DMS53 (cell line): ENCODE measurements at regions not wholly inside any gene's neighbourhood (a gene's known extent, or its start where the extent isn't known, plus 50 kb on each side); places are given as distances from the start of the nearest gene placed in this dataset.
"Not testable (repeated sequence)": the region's sequence is repeated elsewhere in the genome, so short reads cannot be mapped to it uniquely, and the experiment has no call there.

ENCODE experiments used
- DNase-seq: peaks from one replicate; lab custom pipeline; 2025; lab: John Stamatoyannopoulos, UW

DNA sequence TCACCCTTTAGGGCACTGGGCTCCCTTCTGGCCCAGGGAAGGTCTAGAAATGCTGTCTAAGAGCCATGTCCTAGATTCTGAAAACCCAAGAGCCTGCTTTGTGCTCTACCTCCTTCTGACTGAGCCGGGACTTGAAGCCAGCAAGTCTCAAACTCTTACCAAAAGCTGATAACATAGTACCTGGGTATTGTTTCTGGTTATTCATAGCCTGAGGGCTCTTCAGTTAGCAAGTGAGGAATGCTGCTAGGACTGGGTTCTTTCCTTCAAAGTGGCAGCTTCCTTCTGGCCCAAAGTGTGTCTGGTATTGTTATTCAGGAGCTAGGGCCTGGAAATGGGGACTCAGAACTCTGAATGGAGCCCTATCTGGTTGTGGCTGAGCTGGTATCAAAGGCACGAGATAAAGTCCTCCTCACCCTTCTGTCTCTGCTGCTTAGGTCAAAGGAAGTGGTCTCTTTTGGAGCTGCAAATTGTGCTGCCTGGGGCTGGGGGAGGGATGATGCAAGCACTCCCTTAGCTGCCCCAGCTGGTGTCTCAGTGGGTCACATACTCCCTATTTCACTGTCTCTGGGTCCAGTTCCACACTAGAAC, 696.0 kb upstream of the CCDC179 start:
- no peak for DNase-seq

DNA sequence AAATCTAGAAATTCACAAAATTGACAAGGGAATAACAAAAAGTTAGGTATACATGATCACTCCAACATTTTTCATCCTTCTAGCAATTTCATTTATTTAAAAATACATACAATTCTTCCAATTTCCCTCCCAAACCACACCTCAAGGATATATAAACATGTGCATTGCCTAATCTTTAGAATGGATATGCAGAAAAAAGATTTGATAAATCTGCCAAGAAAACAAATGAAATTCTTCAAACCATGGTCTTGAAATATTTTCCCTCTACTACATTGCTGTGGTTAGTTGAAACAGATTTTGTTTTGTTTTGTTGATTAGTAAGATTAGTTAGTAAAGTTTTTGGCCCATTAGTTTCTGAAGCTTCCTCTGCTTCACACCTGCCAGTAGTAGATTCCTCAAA, 703.3 kb upstream of the CCDC179 start:
- DNase-seq = no peak

DNA sequence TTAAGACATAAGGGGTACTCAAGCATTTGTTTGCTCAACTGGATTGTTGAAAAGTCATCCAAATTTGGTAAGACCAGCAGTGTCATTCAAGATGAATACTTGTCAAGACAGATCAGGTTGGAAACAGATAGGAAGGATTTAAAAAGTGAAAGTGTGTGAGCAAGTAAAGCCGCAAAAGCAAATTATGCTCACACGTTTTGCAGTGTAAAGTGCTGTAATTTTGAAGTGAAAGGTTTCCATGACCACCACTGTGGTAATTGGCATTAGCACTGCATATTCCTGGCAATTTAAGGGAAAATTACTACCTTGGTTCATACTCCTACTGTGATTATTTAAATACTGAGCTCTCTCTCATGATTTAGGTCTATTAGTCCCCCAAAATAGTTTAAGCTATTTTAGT, 704.1 kb upstream of the CCDC179 start:
- no peak for DNase-seq

DNA sequence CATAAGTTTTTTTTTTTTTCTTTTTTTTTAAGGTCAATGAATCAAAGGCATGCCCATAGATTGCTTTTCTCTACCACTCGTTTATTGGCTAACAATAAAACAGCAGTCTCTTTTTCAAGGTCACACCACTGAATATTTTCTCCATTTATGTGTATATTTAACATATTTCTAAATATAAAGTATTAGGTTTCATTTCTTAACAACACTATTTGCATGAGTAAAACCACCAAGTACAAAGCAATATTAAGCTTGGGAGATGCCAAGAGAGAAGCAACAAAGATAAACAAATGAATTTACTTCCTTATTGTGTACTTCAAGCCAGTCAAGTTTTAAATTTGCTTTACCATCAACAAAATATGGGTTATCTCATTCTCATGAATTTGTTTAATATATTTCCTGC, 708.9 kb upstream of the CCDC179 start:
- no peak for DNase-seq

DNA sequence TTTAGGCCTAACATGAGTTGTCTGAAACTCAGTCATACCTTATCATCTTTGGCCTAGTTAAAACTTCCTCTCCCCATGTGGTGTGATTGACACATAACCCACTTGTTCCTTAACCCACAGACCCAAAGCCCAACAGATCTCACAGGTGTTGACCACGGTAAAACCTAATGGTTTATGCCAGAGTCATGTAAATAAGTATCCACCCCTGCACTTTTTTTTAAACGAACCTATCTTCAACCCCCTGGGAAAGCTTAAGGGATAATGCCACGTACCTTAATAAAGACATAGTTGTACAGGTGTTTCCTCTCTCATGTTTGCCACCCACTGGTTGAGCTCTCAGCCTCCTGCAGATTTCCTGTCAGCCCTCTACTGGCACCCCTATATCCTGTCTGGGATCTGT, 709.3 kb upstream of the CCDC179 start:
- no peak for DNase-seq

DNA sequence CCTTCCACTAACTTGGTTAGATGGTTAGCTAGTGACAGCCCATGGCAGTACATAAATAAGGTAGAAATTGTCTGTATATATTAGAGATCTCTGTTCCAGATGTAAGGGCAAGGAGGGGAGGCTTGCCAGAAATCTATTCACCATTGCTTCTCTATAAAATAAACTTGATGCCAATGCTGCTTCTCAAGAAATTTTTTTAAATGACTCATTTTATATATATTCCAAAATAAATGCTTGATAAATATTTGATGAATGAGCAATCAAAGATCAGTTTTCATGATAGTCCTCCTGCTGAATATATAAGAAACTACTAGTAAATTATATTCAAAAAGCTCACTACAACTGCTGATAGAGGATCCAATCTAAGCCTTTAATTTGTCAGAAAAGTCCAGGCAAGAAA, 710.6 kb upstream of the CCDC179 start:
- no peak for DNase-seq

DNA sequence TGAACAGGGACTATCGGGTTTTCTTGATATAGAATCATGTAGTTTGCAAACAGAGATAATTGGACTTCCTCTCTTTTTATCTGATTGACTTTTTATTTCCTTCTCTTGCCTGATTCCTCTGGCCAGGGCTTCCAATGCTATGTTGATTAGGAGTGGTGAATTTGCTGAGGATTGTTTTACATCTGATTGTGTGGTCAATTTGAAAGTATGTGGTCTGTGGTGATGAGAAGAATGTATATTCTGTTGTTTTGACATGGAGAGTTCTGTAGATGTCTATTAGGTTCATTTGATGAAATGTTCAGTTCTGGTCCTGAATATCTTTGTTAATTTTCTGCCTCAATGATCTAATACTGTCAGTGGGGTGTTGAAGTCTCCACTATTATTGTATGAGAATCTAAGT, 713.2 kb upstream of the CCDC179 start:
- DNase-seq = no peak

DNA sequence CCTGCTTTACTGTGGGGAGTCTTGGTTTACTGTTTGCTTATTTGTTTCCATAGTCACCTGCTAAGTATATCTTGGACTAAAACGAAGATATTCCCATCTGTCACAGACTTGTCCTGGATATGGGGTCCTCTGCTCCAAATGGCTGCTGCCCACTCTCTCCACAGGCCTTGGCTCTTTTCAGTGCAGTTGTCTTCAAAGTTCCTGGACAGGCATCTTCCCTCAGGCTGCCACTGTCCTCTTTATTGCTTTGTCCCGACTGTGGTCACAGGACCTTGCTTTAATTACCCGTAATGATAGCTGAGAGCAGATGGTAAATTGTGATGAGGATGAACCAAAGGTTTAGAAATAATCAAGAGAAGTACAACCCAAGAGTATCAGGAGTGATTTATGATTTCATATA, 713.9 kb upstream of the CCDC179 start:
- no peak for DNase-seq

DNA sequence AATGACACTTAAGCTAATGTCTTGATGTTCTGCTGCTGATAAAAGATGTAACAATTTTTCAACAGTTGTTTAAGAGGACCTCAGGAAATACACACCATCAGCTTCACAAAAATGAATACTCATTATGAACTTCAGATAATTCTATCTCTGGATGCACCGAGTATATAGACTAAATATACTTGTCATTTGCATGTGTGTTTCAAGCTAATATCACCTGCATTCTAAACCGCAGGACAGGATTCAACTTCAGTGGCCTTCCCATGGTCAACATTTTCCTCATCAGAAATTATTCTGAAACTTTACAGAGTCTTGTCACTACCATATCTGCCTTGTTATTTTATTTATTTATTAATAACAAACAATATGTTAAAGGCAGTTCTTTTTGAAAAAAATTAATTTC, 717.0 kb upstream of the CCDC179 start:
- no peak for DNase-seq

DNA sequence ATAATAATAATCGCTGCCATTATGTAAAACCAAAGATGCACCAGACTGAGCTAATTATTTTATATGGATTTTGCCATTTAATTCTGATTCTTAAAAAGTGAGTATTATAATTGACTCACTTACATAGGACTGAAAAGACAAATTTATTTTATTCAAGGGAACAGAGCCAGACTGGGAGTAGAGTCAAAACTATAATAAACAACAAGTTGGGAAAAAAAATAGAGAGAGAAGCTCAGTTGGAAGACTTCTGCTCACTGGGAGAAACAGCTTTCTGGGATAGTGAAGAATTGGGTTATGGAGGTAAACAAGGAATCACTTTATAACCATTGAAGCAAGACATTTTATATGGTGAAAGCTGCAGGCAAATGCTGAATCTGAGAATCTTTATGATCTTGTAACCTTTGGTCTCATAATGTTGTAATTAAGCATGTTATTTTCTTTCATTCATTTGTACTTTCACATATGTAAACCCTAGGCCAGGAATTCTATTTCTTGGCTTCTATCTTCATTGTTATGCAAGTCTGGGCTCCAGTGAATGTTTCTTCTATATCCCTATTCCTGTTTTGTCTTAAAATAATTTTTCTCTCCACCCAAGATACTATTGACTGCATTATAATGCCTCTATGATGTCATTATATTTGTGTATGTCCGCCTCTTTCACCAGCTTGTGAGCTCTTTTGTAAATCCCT, 725.3 kb upstream of the CCDC179 start:
- DNase-seq = no peak

DNA sequence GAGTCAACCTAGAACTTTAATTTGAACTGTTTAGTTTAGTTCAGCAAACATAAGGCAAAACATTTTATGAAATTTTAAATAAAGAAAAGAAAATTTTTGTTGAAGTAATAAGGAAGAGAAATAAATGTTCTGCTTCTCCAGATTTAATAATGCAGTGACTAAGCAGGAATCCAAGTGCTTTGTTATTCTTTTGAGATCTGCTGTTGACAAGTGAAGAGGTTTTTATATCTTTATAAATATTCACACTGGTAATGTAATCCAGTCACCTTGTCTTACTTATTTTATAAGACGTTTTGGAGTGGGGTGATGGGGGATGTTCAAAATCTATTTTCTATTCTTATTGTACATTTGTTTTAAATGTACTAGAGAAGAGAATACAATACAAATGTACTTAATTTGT, 725.9 kb upstream of the CCDC179 start:
- no peak for DNase-seq

DNA sequence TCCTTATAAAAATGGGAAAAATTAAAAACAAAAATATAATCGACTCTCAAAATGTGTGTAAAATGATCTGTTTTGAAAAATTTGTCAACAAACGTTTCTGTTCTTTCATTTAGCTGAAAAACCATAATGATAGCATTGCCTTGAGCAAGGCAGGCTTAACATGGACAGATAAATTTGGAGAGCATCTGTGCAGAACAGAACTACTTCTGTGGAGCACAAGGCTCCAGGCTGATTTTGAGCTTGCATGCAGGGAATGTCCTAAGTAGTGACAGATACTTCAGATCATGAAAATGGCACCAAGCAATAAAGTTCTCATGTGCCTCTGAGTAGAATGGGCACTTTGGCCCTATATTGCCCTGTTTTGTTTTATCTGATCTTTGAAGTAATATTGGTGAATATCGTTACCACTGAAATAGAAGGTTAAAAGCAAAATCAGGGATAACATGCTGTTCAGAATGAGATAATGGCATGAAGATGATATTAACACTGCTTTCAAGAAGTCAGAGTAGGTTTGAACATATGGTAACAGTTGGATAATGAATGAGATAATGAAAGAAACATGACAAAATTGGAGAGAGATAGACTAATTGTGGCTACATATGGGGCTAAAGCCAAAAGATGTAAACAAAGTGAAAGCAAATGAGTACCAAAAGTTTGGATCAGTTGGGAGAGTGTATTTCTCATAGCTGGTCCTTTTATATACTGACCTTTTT, 730.5 kb upstream of the CCDC179 start:
- no peak for DNase-seq

DNA sequence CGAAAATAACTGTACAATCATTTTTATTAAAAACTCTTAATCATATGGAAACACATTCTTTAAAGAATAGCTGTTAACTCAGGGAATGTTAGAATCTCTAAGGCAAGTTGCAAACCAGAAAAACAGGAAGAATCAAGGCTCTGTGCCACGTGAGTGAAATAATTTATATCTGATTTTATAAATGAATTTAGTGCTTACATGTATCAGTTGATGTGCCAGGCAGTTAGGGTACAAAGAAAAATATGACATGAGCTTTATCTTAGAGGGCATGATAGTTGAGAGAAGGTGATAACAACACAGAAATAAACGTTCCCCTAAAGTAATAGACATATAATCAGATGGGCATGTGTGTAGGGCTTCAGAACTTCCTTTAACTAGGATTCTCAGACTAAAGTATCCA, 734.5 kb upstream of the CCDC179 start:
- DNase-seq = no peak

DNA sequence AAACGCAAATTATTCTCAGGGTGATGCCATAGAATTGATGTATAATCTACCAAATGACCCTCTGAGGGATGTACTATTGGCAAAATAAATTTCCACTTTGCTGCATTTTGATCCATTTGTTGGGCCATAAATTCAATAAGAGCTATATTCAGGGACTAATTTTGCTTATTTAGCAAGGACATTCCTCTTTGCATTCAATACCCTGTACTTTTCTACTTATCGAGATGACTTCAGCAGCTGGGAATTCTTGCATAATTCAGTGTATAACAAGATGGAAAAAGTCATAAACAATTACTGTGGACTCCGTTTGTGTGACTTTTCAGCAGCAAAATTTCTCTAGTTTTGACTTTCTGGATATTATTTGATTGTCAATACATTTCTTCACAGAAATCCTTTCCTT, 744.7 kb upstream of the CCDC179 start:
- DNase-seq = no peak

DNA sequence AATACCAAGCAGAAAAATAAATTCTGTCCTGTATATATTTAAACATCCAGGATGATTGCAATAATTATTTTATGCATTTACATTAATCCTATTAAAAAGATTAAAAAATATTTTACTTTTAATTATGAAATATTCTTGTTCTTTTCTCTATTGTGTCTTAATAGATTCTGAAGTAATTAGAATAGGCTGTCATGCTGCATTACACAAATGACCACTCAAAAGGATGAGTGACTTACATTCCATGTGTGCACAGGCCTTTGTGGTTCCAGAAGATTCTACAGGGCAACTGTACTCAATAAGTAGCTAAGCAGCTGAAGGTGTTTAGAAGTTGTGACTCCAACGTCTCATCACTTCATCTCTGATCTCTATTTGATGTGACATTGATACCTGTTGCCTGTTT, 745.9 kb upstream of the CCDC179 start:
- DNase-seq = no peak

DNA sequence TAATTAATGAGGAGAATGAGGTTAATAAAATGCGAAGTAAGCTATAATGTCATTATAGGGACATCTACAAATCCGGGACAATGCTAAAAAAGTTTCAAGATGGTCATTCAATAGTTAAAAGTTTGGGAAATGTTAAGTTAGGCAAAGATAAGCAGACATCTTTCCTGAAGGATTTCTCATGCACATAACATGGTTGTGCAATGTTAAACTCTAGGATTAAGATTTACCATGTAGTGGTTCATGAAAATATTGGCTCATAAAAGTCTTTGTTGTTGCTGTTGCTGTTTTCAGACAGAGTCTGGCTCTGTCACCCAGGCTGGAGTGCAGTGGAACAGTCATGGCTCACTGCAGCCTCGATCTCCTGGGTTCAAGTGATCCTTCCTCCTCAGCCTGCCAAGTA, 751.5 kb upstream of the CCDC179 start:
- no peak for DNase-seq

DNA sequence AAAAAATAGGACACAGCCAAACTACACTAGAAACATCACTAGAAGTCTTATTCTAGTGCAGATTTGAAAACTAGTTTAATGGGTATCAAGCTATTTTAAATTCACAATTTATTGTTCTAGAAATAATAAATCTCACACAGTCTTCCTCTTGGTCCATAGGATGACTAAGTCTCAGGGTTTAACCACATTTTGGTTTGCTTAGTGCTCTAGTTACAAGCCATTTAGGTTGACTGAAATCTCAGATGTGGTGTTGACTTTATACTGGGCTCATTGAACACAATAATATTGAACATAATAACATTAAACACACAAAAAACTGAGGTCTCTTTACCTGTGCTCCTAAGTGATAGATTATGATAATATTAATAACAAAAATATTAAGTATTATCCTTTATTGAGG, 760.3 kb upstream of the CCDC179 start:
- no peak for DNase-seq

DNA sequence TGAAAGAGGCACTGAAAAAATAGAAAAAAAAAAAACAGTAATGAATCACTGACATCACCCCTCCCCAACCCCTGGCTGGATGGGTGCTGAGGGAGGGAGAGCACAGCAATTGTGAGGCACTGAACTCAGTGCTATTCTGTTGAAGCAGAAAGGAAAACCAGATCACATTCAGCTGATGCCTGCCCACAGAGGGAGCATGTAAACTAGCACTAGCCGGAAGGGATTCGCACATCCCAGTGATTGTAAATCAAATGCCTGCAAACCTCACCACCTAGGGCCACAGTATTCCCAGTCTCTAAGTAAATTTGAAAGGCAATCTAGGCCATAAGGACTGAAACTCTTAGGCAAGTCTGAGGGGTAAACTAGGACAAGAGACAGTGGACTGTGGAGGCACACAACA, 772.0 kb upstream of the CCDC179 start:
- no peak for DNase-seq

DNA sequence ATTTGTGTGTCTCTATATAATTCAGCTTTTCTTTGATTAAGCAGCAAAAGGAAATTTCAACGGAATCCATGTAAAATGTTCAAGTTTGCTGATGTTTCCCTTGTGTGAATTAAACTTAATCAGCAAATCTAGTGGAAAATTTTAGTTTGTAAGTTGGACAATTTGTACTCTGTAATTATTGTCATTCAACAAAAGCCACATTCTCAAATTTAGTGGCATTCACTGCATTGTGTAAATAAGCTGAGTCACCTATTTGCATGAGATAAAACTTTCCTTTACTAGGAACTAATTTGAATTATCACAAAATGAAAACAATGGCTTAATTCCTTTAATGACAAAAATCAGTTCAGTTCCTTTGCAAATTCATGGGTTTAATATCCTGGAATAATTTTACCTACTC, 784.2 kb upstream of the CCDC179 start:
- peak; percentile 27 for DNase-seq

DNA sequence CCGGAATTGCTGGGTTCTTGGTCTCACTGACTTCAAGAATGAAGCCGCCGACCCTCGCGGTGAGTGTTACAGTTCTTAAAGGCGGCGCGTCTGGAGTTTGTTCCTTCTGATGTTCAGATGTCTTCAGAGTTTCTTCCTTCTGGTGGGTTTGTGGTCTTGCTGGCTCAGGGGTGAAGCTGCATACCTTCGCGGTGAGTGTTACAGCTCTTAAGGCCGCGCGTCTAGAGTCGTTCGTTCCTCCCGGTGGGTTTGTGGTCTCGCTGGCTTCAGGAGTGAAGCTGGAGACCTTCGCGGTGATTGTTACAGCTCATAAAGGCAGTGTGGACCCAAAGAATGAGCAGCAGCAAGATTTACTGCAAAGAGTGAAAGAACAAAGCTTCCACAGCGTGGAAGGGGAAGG, 792.1 kb upstream of the CCDC179 start:
- DNase-seq = not testable (repeated sequence)

DNA sequence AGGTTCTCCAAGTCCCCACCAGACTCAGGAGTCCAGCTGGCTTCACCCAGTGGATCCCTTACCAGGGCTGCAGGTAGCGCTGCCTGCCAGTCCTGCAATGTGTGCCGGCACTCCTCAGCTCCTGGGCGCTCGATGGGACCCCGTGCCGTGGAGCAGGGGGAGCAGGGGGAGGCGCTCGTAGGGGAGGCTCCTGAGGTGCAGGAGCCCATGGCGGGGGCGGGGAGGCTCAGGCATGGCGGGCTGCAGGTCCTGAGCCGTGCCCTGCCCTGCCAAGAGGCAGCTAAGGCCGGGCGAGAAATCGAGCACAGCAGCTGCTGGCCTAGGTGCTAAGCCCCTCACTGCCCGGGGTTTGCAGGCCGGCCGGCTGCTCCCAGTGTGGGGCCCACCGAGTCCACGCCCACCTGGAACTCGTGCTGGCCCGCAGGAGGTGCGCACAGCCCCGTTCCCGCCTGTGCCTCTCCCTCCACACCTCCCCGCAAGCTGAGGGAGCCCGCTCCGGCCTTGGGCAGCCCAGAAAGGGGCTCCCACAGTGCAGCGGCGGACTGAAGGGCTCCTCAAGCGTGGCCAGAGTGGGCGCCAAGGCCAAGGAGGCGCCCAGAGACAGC, 792.9 kb upstream of the CCDC179 start:
- no peak for DNase-seq

DNA sequence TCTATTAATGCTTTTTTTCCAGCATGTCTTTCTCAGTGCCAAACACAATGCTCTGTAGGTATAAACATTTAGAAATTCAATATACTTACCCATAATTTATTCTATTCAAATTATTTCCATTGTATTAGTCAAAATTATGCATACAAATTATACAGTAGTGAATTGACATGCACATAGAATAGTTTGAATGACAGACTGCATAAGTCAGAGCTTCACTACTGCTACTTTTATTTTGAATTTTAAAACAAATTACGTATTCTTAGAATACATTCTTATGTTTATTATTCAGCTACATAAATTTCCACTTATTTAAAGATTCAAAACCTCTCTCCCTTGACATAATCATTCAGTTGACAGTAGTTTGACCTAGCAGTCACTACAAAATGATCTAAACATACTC, 808.0 kb upstream of the CCDC179 start:
- DNase-seq = no peak

DNA sequence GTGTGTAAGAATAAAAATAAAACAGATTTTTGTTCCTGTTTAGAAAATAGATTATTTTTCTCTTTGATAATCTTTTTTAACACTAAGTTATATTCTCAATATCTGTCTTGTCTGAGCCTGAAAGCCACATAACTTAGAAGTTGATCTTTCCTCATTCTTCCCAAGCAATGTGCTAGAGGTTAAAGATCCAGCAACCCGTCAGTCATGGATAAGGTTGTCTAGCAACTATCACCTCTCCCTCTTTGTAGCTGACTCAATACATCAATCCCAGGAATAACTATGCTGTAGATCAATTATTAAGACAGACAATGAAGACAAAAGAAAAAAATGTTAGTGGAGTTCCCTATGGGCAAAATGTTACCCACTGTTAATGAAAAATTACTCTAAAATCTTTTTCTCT, 813.1 kb upstream of the CCDC179 start:
- no peak for DNase-seq
